GM23338 (cell line): ENCODE measurements at regions not wholly inside any gene's neighbourhood (a gene's known extent, or its start where the extent isn't known, plus 50 kb on each side); places are given as distances from the start of the nearest gene placed in this dataset.
"Not testable (repeated sequence)": the region's sequence is repeated elsewhere in the genome, so short reads cannot be mapped to it uniquely, and the experiment has no call there.

Experiments used
- ATAC-seq: fragments of 200-7000 bp; cut with Tn5 transposase; 3 replicates; pipeline ENCODE4 v1.9.1; 2020
- DNase-seq: peaks from one replicate; pipeline ENCODE4 v3.0.0-alpha.2; 2015; ENCODE audit warnings: low spot score
- H2AFZ ChIP-seq: fragments of 200-600 bp; sonication (generic); 2 replicates; pipeline ENCODE4 v1.8.0; 2016; ENCODE audit warnings: antibody characterized with exemption, mild to moderate bottlenecking, moderate library complexity
- H3F3A ChIP-seq: fragments of 200-600 bp; sonication (generic); replicated peaks from 2 replicates; pipeline ENCODE4 v1.8.0; 2017; ENCODE audit warnings: antibody characterized with exemption, mixed run types, low read depth
- H3K27ac ChIP-seq: fragments of 200-600 bp; sonication (generic); 2 replicates; pipeline ENCODE4 v1.6.1; 2016; ENCODE audit warnings: low read depth
- H3K27me3 ChIP-seq: fragments of 200-600 bp; sonication (generic); 2 replicates; pipeline ENCODE4 v1.8.0; 2016; ENCODE audit warnings: mild to moderate bottlenecking, mixed run types, moderate library complexity; ENCODE audit not compliant: insufficient read depth
- H3K36me3 ChIP-seq: fragments of 200-600 bp; sonication (generic); 2 replicates; pipeline ENCODE4 v1.8.0; 2016; ENCODE audit warnings: mild to moderate bottlenecking; ENCODE audit not compliant: insufficient read depth
- H3K4me1 ChIP-seq: fragments of 200-600 bp; sonication (generic); 2 replicates; pipeline ENCODE4 v1.8.0; 2016; ENCODE audit warnings: mild to moderate bottlenecking, moderate library complexity; ENCODE audit not compliant: insufficient read depth
- H3K4me2 ChIP-seq: fragments of 200-600 bp; sonication (generic); 2 replicates; pipeline ENCODE4 v1.7.1; 2017; ENCODE audit warnings: mixed run types
- H3K4me3 ChIP-seq: fragments of 200-600 bp; sonication (generic); 2 replicates; pipeline ENCODE4 v1.6.1; 2016; ENCODE audit warnings: mixed run types
- H3K79me2 ChIP-seq: fragments of 200-600 bp; sonication (generic); replicated peaks from 2 replicates; pipeline ENCODE4 v1.8.0; 2017; ENCODE audit warnings: mild to moderate bottlenecking; ENCODE audit not compliant: insufficient read depth
- H3K9me2 ChIP-seq: fragments of 200-600 bp; sonication (generic); 2 replicates; pipeline ENCODE4 v1.8.0; 2017; ENCODE audit not compliant: insufficient read depth
- H4K20me1 ChIP-seq: fragments of 200-600 bp; sonication (generic); replicated peaks from 2 replicates; pipeline ENCODE4 v1.8.0; 2017; ENCODE audit warnings: mild to moderate bottlenecking; ENCODE audit not compliant: insufficient read depth
- H3K27ac Mint-ChIP-seq: 2 replicates; pipeline ENCODE4 v1.8.0; 2020; ENCODE audit warnings: inconsistent platforms, mild to moderate bottlenecking, moderate library complexity, mixed read lengths
- H3K27me3 Mint-ChIP-seq: 3 replicates; pipeline ENCODE4 v1.8.0; 2022; ENCODE audit warnings: low read depth, mild to moderate bottlenecking, moderate library complexity, mixed read lengths, inconsistent platforms; ENCODE audit not compliant: insufficient read depth, poor library complexity
- H3K36me3 Mint-ChIP-seq: 3 replicates; pipeline ENCODE4 v1.8.0; 2021; ENCODE audit warnings: low read depth, mild to moderate bottlenecking, inconsistent platforms, moderate library complexity, mixed read lengths
- H3K4me1 Mint-ChIP-seq: 3 replicates; pipeline ENCODE4 v1.8.0; 2020; ENCODE audit warnings: mild to moderate bottlenecking, inconsistent platforms, mixed read lengths
- H3K4me3 Mint-ChIP-seq: 3 replicates; pipeline ENCODE4 v1.8.0; 2021; ENCODE audit warnings: moderate library complexity, mild to moderate bottlenecking, inconsistent platforms, mixed read lengths
- H3K9me3 Mint-ChIP-seq: 3 replicates; pipeline ENCODE4 v1.8.0; 2020; ENCODE audit warnings: moderate library complexity, mild to moderate bottlenecking, inconsistent platforms, mixed read lengths
- CREB1 ChIP-seq: fragments of 250-450 bp; sonication (Bioruptor Pico); IDR thresholded peaks from 2 replicates; pipeline ENCODE4 v1.5.0; 2020; ENCODE audit warnings: low read depth, mild to moderate bottlenecking, moderate library complexity
- CTCF ChIP-seq, 2 experiments: fragments of 200-600 bp in 1 of 2; sonication (generic) in 1 of 2; conservative IDR thresholded peaks; 2 replicates each; pipeline versions ENCODE4 v1.5.1 to v1.6.1; 2016 to 2017; ENCODE audit warnings: antibody characterized with exemption in 2 of 2, low read depth in 2 of 2, mild to moderate bottlenecking in 2 of 2, moderate library complexity in 1 of 2
- ETS1 ChIP-seq: IDR thresholded peaks from 2 replicates; pipeline ENCODE4 v1.6.1; 2016; ENCODE audit warnings: antibody characterized with exemption
- EZH2 ChIP-seq: fragments of 200-600 bp; sonication (generic); IDR thresholded peaks from one replicate; pipeline ENCODE4 v1.8.0; 2017; ENCODE audit warnings: antibody characterized with exemption, mild to moderate bottlenecking, low read depth; ENCODE audit not compliant: unreplicated experiment
- EZH2phosphoT487 ChIP-seq: fragments of 200-600 bp; sonication (generic); IDR thresholded peaks from one replicate; pipeline ENCODE4 v1.8.1; 2018; ENCODE audit warnings: antibody characterized with exemption; ENCODE audit not compliant: unreplicated experiment
- JUNB ChIP-seq: IDR thresholded peaks from one replicate; pipeline ENCODE4 v1.6.1; 2016; ENCODE audit warnings: antibody characterized with exemption; ENCODE audit not compliant: unreplicated experiment
- POLR2AphosphoS5 ChIP-seq: IDR thresholded peaks from 2 replicates; pipeline ENCODE4 v1.6.1; 2016; ENCODE audit warnings: antibody characterized with exemption, low read depth
- REST ChIP-seq: IDR thresholded peaks from one replicate; pipeline ENCODE4 v1.6.1; 2018; ENCODE audit warnings: antibody characterized with exemption; ENCODE audit not compliant: unreplicated experiment
- STAT1 ChIP-seq: IDR thresholded peaks from one replicate; pipeline ENCODE4 v1.6.1; 2016; ENCODE audit warnings: antibody characterized with exemption; ENCODE audit not compliant: unreplicated experiment
- ZNF114 ChIP-seq: fragments of 250-450 bp; sonication (Bioruptor Pico); IDR thresholded peaks from 2 replicates; pipeline ENCODE4 v1.5.0; 2020; ENCODE audit warnings: mild to moderate bottlenecking, moderate library complexity
- ZNF331 ChIP-seq: fragments of 250-450 bp; sonication (Bioruptor Pico); IDR thresholded peaks from 2 replicates; pipeline ENCODE4 v1.5.0; 2020; ENCODE audit warnings: low read depth, mild to moderate bottlenecking, moderate library complexity

- no peaks in the 10 kb centered on the region for H3K9me2 ChIP-seq
These were observed 387.9 kb downstream of the DAD1 start for GRCh38 chr14:22200977-22201605.

GRCh38 chr14:22200131-22200530, 388.9 kb downstream of the DAD1 start:
- H3K4me1 ChIP-seq, H3F3A ChIP-seq, H3K4me3 Mint-ChIP-seq, H2AFZ ChIP-seq, ATAC-seq, H3K27me3 ChIP-seq, H3K79me2 ChIP-seq, H3K9me2 ChIP-seq, H3K4me1 Mint-ChIP-seq, H3K27ac Mint-ChIP-seq, H3K27ac ChIP-seq, H4K20me1 ChIP-seq, H3K4me2 ChIP-seq, H3K4me3 ChIP-seq, H3K36me3 Mint-ChIP-seq, DNase-seq, H3K27me3 Mint-ChIP-seq, H3K36me3 ChIP-seq: not testable (repeated sequence)
- H3K9me3 Mint-ChIP-seq: peaks cover 26% of the 10 kb centered on the region

More at GRCh38 chr14:22200977-22201605, 387.9 kb downstream of the DAD1 start:
- peak; percentile 70 to 91 for TF ChIP-seq CTCF (conservative IDR thresholded peaks at IDR 0.05; ENCODE audit: low read depth in 2 of 2)
- TF ChIP-seq JUNB: no peak
- Mint-ChIP-seq H3K27ac (no peak overlapping the region), H3K4me1 (no peaks in the 10 kb centered on the region), H3K36me3 (peaks cover 7% of the 10 kb centered on the region; the same call in 2 of the 3 replicates), H3K9me3 (peaks cover 26% of the 10 kb centered on the region), H3K27me3 (peaks cover 8% of the 10 kb centered on the region), H3K4me3 (no peak overlapping the region)
- Histone ChIP-seq H3F3A (no peaks in the 10 kb centered on the region), H3K4me2 (no peak overlapping the region), H2AFZ (no peak overlapping the region), H3K4me1 (no peaks in the 10 kb centered on the region), H3K27me3 (no peaks in the 10 kb centered on the region), H3K27ac (no peak overlapping the region), H3K79me2 (no peaks in the 10 kb centered on the region), H3K36me3 (no peaks in the 10 kb centered on the region), H4K20me1 (no peaks in the 10 kb centered on the region), H3K4me3 (no peak overlapping the region)
- DNase-seq: peak; percentile 86
- ATAC-seq: peak; percentile 93

- H3K9me2 ChIP-seq: no peaks in the 10 kb centered on the region
- H2AFZ ChIP-seq: no peak overlapping the region
- Mint-ChIP-seq H3K36me3 (peaks cover 7% of the 10 kb centered on the region; the same call in 2 of the 3 replicates), H3K4me3 (no peak overlapping the region), H3K4me1 (no peaks in the 10 kb centered on the region), H3K9me3 (peaks cover 18% of the 10 kb centered on the region), H3K27ac (no peak overlapping the region), H3K27me3 (no peaks in the 10 kb centered on the region)
- H3K4me1 ChIP-seq: no peaks in the 10 kb centered on the region
- H3K27ac ChIP-seq: no peak overlapping the region
- H3K36me3 ChIP-seq: no peaks in the 10 kb centered on the region
- DNase-seq (no peak), ATAC-seq (no peak)
- H3K4me2 ChIP-seq: no peak overlapping the region
- H3F3A ChIP-seq: no peaks in the 10 kb centered on the region
- no peak overlapping the region for H3K4me3 ChIP-seq
- no peaks in the 10 kb centered on the region for H3K79me2 ChIP-seq
- H3K27me3 ChIP-seq: no peaks in the 10 kb centered on the region
- no peaks in the 10 kb centered on the region for H4K20me1 ChIP-seq
- TF ChIP-seq JUNB: no peak
- TF ChIP-seq ZNF114 (CRISPR knock-in tag): no peak
- TF ChIP-seq CREB1 (CRISPR knock-in tag): no peak
- no peak for TF ChIP-seq CTCF (conservative IDR thresholded peaks at IDR 0.05; ENCODE audit: low read depth in 2 of 2)
- TF ChIP-seq EZH2: no peak
- TF ChIP-seq EZH2phosphoT487: no peak
- TF ChIP-seq ETS1: no peak
- TF ChIP-seq STAT1: no peak
- TF ChIP-seq ZNF331: no peak
- no peak for TF ChIP-seq POLR2AphosphoS5
- no peak for TF ChIP-seq REST
These were observed 394.4 kb downstream of the DAD1 start for GRCh38 chr14:22194664-22195063.
